NCI-H2171 treated with DMSO at 0.1 percent for 48 hours (cell line): ENCODE measurements at regions not wholly inside any gene's neighbourhood (a gene's known extent, or its start where the extent isn't known, plus 50 kb on each side); places are given as distances from the start of the nearest gene placed in this dataset.
"Not testable (repeated sequence)": the region's sequence is repeated elsewhere in the genome, so short reads cannot be mapped to it uniquely, and the experiment has no call there.

ENCODE experiments used
- DNase-seq: peaks from one replicate; lab custom pipeline; 2025; lab: John Stamatoyannopoulos, UW

GRCh38 chr9:95784318-95784717 is 91.2 kb upstream of the ERCC6L2 start:
- DNase-seq = no peak

GRCh38 chr9:95783426-95783975 is 92.0 kb upstream of the ERCC6L2 start:
- DNase-seq = no peak

DNA sequence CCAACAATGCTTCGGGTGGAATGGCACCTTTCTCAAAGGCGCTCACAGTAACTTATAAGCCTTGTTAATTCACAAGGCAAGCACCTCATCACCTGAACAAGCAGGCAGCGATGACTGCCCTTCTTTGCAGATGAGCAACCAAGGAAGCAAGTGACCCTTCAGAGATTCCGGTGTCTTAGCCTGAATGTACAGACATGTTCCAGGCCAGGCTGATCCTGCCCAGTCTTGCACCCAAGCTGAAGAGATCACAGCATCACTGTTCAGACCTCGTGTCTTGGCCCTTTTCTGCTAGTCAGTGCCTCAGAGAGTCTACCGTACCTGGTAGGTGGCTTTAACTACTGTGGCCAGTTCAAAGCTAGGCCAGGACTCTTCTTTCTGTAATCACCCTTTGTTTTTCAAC is 94.7 kb upstream of the ERCC6L2 start:
- no peak for DNase-seq

GRCh38 chr9:95780121-95780520 is 95.4 kb upstream of the ERCC6L2 start:
- DNase-seq = no peak

DNA sequence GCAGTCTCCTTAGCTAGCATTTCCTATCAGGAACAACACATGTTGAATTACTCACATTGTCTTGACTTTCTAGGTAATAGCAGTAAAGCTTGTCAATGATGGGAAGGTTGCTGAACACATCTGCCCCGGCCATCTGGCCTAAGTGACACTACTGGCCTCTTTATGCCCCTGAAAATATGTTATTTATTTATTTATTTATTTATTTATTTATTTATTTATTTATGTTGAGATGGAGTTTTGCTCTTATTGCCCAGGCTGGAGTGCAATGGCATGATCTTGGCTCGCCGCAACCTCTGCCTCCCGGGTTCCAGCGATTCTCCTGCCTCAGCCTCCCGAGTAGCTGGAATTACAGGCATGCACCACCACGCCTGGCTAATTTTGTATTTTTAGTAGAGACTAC is 95.9 kb upstream of the ERCC6L2 start:
- DNase-seq = not testable (repeated sequence)

GRCh38 chr9:95778957-95779356 is 96.5 kb upstream of the ERCC6L2 start:
- peak; percentile 2 for DNase-seq

DNA sequence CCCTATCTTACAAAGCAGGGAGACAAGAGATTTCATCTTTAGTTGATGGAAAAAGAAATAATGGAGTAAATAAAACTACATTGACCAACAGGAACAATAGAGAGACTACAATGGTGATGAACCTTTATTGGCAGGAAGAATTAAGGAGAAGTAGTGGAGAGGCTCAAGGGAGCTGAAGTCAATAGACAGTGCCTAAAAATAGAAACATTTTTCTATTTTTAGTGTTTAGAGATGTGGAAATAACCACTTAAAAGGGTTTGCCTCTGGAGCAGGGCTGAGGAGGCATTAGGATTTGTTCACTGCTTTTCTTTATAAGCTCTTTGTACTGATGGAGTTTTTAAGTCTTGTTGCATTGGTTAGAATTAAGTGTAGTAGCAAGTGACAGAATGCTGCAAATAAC is 98.4 kb upstream of the ERCC6L2 start:
- DNase-seq = no peak

DNA sequence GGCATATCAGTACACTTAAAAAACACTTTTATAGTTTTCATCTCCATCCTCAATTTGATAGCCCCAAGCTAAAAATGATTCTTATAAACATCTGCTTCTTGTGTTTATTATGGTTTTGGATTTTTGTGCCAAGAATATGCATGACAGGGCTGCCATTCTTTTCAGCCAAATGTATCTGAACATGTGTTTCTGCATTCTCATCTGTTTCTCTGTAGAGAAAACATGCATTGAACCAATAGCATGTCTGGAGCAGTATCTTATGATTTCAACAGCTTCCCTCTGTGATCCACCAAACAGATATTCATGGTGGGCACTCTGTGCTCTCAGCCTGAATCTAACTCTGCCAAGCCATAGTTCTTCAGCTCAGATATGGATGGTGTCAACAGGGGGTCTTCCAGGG is 99.3 kb upstream of the ERCC6L2 start:
- DNase-seq = no peak

DNA sequence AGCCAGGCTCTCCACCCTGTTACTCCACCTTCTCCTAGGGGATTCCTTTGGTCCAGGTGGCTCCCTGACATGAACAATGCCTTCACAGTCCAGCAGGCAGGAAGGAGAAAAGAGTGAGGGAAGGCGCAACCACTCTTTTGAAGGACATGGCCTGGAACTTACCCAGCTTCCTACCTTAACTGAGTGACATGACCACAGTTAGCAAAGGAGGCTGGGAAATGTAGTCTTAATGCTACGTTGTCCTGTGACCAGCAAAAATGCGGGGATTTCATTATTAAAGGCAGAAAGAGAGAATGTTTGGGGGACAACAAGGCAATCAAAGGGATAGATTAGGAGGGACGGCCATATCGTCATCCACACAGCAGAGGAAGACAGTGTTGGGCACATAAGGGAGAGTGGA is 100.3 kb upstream of the ERCC6L2 start:
- no peak for DNase-seq

GRCh38 chr9:95773053-95773418 is 102.5 kb upstream of the ERCC6L2 start:
- DNase-seq = no peak

DNA sequence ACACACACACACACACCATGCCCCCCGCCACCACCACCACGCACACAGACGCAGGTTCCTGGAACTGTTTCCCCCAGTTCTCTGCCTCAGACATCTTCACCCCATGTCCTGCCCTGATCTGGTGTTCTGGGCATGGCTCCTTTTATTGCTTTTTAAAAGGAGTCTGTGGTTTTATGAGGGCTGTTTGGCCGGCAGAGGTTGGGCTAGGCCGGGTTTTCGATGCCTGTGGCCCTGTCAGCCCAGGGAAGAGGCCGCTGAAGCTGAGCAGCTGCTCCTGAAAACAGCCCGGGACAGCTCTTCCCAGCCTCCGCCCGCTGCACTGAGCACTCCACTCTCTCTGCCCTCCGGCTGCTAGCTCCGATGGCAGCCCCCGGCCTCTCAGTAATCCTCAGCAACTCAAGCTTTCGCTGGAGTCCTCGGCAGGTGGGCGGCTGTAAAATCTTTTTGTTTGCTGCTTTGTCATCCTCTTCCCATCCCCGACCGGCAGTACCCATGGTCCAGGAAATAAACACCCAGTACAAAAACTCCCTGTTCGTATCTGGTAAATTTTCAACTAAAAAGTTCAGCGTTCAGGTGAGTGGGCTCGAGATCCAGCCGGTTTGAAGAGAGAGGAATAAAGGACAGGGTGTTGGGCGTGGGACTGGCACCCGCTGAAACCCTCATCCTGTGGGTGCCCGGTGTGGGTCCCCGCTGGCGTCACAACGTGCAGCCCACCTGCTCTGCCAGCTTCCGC is 103.0 kb upstream of the ERCC6L2 start:
- DNase-seq = no peak

DNA sequence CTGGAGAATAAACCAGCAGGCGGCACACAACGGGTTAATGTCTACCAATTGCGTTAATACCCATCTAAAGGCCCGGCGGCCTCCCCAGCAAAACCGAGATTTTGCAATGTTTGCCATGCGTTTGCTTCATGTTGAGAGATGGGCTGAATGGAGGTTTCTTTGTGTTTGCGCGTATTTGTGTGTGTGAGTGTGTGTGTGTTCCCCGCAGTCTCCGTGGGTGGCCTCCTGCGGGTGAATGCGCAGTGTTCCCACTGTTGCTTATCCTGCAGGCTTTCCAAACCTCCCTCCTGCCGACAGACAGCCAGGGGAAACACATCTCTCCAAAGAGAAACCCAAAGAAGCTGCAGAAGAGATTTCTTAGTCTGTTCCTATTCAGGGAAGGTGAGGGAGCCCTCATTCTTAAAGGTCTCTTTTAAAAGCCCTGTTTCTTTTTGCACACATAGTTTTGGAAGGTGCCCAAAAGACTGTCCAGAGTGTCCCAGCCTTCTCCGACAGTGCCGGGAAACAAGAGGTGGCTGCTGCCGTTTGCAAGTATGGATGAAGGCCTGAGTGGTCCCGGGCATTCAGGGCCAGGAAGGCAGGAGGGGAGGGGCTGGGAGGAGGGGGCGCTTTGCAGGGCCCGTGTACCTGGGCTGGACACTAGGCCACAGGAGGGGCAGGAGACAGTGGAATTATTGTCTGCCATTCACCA is 103.8 kb upstream of the ERCC6L2 start:
- no peak for DNase-seq

GRCh38 chr9:95770653-95771131 is 104.8 kb upstream of the ERCC6L2 start:
- DNase-seq = peak; percentile 13

- no peak for DNase-seq
Measured at GRCh38 chr9:95769909-95770433, 105.5 kb upstream of the ERCC6L2 start.

GRCh38 chr9:95769473-95769872 is 106.0 kb upstream of the ERCC6L2 start:
- DNase-seq = no peak

DNA sequence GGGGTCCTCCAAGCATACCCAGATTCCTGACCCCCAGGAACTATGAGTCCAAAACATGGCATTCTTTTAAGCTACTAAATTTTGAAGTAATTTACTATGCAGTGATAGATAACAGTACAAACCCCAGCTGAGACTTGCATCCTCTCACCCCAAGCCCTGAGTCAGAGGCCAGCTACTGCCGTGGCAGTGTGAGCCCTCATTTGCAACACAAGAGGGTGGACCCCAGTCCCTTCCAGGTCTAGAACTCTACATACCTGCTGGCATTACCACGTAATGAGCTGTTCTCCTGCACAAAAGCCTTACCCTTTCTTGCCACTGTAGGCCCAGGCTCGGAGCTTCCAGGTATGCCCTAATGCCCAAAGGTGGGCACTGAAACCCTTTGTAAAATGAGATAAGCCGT is 108.6 kb upstream of the ERCC6L2 start:
- DNase-seq = no peak

DNA sequence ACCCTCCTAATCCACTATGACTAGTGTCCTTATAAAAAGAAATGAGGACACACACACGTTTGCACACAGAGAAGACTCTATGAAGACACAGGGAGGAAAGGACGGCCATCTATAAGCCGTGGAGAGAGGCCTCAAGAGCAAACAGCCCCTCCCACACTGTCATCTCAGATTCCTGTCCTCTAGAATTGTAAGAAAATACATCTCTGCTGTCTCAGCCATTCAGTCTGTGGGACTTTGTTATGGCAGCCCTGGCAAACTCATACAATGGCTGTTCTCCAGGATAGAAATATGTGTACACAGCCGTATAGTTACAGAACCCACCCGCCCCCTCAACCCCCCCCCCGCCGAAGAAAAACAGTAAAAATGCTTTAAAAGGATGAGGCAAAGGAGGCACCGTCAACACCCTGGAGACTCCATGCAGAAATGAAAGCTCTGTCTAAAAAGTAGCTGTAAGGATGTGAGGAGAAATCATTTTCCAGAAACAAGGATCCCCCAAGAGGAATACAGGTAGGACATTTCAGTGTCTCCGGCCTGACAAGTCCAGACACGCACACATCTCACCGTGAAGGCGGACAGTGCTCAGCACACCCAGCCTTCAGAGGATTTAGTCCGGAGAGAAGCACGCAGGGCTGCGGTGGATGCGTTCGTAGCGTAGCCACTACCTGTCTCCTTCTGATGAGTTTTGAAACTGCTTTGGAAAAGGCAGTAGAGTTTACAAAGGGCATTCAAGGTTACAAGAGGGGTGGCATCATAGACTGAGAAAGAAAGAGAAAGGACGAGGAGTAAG is 110.8 kb upstream of the ERCC6L2 start:
- DNase-seq = no peak

DNA sequence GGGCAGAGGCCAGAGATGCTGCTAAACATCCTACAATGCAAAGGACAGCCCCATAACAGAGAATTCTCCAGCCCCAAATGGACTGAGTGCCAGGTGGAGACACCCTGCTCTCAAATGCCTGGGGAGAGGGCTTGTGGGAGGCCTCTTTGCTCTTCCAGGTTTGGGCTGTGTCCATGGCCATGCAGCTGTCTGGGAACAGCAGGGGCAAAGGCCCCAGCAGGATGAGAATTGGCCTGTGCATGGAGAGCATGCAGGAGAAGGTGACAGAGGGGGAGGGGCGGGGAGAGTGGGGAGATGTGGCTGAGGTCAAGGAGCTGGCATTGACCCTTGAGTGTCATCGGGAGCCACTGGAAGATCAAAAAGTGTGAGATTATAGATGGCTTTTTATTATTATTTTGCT is 111.5 kb upstream of the ERCC6L2 start:
- no peak for DNase-seq

GRCh38 chr9:95763006-95763405 is 112.5 kb upstream of the ERCC6L2 start:
- no peak for DNase-seq

- DNase-seq = no peak
Measured at GRCh38 chr9:95762322-95762721, 113.2 kb upstream of the ERCC6L2 start.

- DNase-seq = no peak
Measured at GRCh38 chr9:95760791-95761190, 114.7 kb upstream of the ERCC6L2 start.

DNA sequence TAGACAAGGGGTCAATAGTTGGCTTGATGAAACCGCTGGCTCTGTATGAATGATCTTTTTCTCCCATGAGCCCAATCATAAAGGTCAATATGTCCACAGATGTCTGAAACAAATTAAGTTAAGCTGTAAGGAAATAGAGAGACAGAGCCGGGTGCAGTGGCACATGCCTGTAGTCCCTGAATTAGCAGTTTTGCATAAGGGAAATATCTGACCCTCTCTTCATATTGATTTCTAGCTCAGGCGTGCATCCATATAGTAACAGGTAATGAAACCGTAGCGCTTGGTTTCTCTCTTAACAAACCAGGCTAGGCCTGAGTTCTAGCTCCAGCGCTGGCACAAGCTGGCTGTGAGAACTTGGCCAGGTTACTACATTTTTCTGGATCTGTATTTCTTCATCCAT is 118.1 kb upstream of the ERCC6L2 start:
- DNase-seq = no peak
